ENCODE measurements at regions not wholly inside any gene's neighbourhood (a gene's known extent, or its start where the extent isn't known, plus 50 kb on each side); places are given as distances from the start of the nearest gene placed in this dataset.

DNA sequence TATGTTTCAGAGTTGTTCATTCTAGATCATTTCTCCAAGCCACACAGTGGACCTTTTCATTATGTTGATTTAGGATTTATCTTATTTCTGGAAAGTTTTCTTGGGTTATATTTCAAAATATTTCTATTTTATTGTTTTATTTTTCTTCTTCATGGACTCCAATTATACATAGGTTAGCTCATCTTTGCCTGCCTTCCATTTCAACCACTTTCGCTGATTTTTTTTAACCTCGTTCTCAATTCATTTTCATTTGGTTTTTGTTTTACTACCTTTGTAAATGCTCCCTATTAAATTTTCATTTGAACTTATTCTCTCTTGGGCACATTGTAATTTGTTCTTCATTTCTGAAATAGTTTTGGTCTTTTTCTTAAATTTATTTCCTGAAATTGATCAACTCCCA, 169.0 kb upstream of the PITX1 start:
- no peak for DNase-seq

DNA sequence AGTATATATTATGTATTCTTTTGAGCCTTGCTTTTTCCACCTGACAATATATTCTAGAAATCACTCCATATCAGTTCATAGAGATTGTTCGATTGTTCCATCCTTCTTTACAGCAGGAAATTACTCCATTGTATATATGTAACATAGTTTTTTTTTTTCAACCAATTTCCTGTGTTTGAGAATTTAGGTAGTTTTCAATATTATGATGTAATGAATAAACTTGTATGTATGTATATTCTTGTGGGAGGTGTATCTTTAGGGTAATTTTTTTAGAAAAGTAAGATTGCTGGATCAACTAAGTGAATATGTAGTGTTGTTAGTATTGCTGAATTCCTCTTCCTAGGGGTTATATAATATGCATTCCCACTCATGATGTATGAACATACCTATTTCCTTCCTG, 165.9 kb upstream of the PITX1 start:
- DNase-seq: no peak

- no peak for DNase-seq
These were observed 162.5 kb upstream of the PITX1 start for GRCh38 chr5:135196483-135196882.

DNA sequence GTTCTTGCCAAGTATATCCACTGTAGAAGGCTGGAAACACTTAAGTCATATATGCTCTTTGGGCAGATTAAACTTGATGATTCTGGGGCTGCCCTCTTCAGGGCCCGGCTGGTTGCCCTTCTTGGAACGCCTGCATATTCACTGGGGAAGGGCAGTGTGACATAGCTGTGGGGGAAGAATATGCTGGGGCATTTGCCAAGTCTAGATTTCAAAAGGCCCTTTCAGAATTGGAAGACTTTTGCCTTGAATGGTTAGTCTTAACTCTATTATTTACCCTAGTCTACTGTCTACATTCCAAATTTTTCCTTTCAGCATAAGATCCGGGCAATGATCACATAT, 161.2 kb upstream of the PITX1 start:
- DNase-seq: no peak

DNA sequence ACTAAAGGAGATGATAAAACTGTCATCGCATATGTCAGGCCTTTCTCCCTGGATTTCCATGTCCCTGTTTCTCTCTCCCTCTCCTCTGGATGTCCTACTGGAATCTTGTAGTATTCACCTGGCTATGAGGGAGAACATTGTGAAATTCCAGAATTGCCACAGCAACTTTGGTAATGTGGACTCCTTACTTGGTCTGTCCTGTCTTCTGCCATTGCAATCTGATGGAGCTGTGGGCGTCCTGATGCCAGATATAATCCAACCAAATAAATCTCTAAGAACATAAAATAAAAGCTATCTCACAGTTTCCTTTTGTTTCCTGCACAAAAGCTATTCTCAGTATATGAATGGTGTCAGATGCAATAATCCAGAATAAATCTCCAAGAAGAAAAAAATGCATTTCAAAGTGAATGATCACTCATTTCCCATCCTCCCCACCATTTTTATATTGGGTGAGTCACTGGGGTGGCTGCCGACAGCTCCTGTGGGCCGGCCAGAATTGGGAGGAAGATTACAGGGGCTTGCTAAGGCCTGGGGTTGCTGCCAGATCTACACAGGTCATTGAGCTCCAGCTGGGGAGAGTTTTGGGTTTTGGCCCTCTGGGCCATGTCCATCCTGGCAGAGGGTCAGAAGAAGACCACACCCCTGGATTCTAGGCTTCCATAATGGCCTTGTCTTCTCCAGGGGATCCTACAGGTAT, 160.7 kb upstream of the PITX1 start:
- DNase-seq: no peak

GRCh38 chr5:135194126-135194488, 160.1 kb upstream of the PITX1 start:
- DNase-seq: no peak

- DNase-seq: no peak
These were observed 159.4 kb upstream of the PITX1 start for GRCh38 chr5:135193213-135194125.

DNA sequence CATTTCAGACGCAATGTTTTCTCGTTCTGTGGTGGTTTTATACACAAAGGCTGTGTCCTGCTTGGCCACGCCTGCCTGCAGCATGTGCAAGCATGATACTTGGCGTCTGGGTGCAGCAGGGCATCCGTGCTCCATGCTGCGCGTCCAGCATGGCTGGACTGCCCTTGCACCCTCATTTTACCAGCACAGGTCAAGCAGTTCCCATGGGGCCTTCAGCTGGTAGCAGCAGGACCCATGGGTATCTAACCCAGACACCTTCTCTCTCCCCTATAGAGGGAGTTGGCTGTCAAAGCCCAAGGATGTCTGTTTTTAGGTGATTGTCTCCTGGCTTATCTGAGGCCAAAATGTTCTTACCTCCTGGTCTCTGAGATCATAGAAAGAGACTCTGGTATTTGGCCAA, 158.3 kb upstream of the PITX1 start:
- DNase-seq: no peak

DNA sequence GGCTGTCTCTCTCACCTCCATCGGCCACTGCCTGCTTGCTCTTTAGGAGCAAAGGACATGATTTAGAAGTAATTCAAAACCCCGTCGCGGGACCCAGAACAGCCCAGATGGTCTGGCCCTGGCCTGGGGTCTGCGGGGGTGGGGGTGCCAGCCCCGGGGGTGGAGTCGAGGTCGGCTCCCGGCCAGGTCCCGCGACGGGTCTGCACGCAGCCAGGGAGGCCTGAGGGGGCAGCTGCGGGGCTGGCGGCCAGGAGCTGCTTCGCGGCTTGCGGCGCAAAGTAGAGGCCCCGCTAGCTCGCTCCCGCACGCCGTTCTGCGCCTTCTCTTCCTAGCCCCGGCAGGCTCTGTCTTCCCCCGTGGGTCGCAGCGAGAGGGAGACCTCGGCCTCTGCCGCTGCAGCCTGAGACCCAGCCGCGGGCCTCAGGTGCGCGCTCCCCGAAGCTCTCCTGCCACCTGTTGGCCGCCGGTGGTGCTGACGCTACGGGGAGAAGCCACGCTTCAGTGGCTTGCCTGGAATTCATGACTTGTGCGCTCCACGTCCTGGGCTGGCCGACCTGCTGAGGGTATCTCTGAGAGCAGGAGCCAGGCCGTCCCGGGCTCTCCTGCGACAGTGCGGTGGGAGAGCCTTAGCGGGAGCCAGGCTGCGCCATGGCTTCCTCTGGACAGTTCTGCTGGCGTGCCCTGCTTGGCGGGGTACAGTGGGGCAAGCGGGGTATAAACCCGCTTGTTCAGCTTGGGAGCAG, 157.2 kb upstream of the PITX1 start:
- peak; percentile 83 for DNase-seq

DNA sequence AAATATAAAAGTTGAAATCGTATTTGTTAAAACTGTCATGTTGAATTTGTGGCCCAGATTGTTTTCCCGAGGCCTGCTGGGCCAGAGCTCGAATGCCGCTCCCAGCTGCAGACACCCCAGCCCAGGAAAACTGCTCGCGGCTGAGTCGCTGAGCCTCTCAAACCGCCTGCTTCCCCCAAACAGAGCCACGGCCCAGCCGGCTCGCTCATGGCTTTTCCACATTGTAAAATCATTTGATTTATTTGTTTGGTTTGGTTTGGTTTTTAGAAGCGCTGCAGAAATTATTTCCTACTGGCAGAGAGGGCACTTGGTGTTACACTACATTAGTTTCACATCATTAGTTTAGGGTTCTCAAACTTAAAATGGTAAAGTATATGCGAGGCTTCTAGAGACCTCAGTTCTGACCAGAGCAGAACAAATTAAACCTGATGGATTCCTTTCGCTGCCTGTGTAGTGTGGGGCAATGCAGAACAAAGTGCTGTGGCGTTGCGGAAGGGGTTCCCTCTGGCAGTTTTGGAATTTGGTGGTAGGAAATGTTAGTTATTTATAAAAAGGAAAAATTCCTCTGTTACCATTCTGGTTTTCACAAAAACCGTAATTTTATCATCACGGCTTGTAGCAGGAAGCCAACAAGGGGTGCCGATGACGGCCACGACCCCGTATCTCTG, 156.5 kb upstream of the PITX1 start:
- no peak for DNase-seq

DNA sequence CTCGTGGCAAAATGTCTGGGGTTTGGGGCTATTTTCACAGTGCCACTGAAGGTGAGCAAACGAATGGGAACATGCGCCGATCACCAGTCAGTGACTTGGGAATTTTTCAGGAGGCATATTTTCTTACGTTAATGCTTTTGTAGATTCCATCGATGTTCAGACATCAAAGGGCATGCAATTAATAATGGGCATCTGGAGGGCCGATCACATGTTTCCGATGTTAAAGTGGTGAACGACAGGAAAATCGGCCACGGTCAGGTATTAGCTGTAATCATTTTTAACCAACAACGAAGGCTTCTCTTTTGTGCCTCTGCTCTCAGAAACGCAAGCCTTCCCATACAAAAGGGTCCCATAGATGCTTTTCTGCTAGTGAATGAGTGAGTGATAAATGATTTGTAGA, 155.0 kb upstream of the PITX1 start:
- DNase-seq: no peak

- no peak for DNase-seq
These were observed 154.3 kb upstream of the PITX1 start for GRCh38 chr5:135188233-135188914.

DNA sequence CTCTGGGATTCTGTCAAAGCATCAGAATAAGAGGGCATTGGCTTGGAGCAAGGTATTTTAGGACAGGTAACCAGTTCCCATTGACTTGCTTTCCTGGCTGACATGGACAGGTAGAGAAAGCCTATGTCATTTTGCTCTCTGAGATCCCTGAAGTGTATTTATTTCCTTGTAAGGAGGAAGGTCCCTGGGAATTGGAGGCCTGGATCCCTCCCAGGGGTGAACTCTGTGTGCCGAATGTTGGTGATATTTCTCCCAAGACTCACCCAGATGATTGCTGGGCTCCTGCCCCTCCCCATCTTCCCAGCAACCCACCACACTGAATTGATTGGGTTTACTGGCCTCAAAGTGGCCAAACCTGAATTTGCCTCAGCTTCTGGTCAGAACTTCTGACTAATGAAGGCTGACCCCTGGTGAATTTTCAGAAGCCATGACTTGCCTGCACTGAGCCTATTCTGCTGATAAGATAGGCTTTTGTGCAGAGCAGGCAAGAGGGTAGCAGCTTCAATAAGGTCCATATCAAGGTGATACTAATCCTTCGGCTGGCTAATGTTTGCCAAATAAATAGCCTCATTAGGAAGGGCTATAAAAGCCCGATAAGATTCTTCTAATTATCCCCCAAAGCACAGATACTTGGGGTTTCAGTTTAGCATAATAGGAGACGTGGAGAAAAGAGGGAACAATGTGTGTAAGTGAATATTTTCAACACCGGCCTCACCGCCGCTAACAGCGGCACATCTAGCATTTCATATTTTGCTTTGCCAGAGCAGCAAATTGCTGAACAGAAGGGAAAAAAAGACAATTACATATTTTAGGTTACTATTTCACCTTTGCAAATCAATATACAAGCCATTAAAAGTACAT, 152.9 kb upstream of the PITX1 start:
- no peak for DNase-seq

GRCh38 chr5:135185481-135186065, 151.5 kb upstream of the PITX1 start:
- DNase-seq: no peak

DNA sequence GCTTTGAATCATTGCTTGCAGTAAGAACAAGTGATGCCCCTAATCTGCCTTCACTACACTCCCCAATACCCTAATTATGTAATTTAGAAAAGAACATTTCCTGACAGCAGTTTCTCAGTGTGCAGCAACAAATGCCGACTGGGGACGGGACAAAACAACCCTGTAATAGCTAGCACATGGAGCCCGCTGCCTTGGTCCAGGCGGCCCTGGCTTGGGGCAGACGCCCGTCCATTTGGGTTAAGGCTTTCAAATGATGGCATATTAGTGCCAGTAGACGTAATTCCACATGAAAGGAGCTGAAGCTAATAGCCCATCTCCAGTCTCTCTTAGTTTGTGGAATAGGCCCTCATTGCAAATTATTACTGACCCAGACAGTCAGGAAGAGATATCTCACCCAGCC, 150.6 kb upstream of the PITX1 start:
- no peak for DNase-seq

GRCh38 chr5:135183464-135183863, 149.4 kb upstream of the PITX1 start:
- no peak for DNase-seq

- DNase-seq: no peak
These were observed 148.6 kb upstream of the PITX1 start for GRCh38 chr5:135182675-135183074.

GRCh38 chr5:135181653-135182052, 147.6 kb upstream of the PITX1 start:
- DNase-seq: no peak

DNA sequence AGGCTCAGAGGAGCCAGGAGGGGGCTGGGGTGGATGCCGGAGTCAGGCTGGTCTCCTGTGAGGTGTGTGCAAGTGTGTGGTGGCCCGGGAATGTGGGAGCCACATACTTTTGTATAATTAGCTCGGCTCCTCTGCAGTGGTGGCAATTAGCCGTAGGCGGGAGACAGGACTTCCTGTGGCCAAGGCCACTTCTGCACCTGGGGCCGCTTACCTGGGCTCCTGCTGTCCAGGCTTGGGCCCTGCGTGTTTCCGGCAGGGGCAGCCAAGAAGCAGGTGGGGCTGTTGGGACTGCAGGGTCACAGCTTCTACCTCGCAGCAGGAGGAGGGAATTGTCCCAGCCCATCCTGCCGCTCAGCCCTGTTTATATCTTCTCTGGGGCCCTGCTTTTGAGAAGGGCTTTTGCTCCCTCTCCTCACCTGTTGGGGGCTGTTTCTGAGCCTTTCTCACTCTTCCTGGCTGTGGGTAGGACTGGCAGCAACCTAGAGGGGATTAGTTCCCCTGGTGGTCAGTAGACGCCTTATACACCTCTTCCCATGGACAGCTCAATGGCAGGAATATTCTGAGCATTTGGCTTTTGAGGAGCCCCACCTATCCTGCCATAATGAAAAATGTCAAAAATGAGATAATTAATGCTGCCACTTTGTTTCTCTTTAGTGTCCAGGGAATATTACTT, 145.4 kb upstream of the PITX1 start:
- DNase-seq: no peak

DNA sequence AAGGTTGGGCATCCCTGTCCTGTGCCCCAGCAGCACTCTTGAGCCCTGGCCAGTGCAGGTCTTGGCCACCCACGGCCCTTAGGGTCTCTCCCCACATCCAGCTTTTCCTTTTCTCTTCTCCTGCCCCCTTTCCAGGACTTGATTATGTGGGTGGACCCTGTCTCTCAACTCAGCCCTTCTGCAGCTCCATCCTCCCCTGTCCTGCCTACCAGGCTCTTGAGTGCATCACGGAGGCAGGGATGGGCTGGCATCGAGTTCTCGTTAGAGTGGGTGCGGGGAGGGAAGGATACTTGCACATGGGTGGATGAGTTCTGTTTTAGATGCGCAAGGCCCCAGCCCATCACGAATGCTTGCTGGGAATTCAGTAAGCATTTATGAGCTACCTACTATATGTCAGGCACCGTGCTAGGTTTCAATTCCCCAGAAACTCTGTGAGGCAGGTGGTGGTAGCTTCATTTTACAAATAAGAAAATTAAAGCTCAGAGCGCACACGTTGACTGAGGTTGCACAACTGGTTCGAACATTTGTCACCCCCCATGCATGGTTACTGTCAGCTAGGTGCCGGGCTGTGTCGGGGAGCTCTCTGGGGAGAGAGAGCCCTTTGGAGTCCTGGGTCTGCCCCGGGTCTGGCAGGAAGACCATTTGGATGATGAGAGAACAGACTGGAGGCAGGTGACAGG, 144.6 kb upstream of the PITX1 start:
- DNase-seq: no peak
